Ammon's horn (tissue), 1 donor: ENCODE measurements at regions not wholly inside any gene's neighbourhood (a gene's known extent, or its start where the extent isn't known, plus 50 kb on each side); places are given as distances from the start of the nearest gene placed in this dataset.
"Not testable (repeated sequence)": the region's sequence is repeated elsewhere in the genome, so short reads cannot be mapped to it uniquely, and the experiment has no call there.

Source experiments
- DNase-seq: peaks from one replicate; pipeline ENCODE4 v3.0.0-alpha.2; 2016; ENCODE audit warnings: low spot score

DNA sequence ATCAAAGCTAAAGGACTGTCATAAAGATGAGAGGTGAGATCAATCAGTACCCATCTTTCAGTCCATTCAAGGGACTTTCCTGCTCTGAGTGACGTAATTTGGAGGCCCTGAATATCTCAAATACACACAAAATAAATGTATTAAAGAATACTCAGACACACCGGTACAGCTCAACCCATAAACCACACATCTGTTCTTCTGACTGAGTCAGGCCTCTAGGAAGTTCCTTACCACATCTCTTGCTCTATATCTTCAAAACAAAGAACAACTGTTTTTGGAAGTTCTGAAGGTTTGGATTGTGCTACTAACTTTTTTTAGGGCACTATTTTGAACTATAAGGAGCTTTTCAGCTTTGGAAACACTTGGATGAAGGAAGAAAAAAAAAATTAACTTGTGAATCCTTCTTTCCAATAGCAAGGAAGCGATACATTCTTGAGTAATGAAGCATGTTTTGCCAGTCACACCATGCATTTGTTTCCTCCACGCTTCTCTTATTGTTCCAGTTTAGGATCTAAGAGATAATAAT, 866.5 kb upstream of the VRK2 start:
- DNase-seq = no peak

DNA sequence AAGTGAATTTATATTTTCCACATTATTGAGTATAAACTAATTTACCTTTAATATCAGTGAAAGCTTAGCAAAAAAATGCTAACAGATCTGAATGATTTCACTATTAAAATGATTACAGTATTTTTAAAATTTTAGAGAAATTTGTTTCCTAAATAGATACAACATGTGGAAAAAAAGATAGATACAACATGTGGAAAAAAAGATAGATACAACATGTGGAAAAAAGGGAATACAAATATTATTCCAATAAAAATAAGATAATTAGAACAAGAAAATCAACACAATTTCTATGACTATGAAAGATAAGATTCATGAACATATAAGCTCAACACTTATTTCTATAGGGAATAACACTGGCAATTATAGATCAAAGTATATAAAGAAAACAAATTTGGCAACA, 865.9 kb upstream of the VRK2 start:
- no peak for DNase-seq

DNA sequence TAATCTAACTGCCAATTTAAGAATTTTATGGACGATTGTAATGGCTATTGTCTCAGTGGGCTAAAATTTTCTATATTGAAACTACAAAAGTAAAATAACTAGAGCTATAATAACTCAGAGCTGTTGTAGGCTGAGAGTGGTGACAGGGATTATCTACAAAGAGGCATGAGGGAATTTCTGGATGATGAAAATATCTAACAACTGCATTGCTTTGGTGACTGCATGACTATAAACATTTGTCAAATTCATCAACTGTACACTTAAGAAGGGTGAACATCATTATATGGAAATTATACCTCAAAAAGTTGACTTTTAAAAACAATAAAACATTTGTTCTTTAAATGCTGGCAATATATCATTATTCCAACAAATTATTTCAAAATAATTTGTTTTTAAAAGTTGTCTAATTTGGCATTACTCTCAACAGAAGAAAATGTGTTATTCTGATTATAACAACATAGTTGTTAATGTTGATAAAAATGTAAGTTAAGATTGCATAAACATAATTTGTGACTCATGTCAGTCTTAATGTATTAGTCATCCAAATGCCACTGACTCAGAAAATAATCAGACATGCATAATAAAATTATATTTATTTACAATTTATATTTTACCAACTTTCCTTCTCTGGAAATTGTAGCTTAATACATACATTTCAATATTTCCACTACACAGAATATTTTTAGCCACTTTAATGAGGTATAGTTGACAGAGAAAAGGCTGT, 865.1 kb upstream of the VRK2 start:
- DNase-seq = no peak

DNA sequence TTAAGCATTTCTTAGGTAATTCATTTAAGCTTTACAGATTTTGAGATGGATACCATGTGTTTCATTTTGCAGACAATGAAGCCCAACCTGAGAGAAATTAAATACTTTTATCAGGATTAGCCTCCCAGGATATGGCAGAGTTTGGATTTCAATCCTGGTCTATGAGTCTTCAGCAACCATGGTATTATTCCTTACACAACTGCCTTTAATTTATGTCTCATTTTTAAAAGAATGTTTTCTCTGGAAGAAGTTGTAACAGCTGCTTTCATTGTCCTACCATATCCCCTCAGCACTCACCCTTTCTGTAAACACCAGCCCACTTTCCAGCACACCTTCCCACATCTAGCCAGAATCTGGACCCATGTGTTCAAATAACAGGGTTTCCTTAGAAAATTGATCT, 863.7 kb upstream of the VRK2 start:
- no peak for DNase-seq

DNA sequence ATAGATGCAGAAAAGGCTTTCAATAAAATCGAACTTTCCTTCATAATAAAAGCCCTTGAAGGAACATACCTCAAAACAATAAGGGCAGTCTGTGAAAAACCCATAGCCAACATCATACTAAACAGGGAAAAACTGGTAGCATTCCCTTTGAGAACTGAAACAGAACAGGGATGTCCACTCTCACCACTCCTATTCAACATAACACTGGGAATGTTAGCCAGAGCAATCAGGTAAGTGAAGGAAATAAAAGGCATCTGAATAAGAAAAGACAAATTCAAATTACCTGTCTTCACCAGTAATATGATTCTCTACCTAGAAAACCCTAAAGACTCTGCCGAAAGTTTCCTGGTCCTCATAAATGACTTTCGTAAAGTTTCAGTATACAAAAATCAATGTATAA, 861.0 kb upstream of the VRK2 start:
- DNase-seq = no peak

DNA sequence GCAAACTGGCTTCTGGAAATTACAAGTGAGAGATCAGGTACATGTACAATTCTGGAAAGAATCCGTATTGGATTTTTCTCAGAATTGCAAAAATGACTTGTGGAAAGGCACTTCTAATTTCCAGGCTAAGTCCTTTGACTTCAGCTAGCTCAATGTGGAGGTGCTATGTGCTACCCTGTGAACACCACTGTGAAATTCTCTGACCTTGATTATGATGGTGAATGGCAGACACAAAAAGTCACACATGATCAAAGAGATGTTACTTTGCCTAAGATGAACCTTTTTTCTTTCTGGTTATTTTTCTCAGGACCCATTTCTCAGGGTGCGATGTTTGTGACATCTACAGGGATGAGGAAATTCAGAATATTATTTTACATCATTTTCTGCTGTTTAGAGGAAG, 856.6 kb upstream of the VRK2 start:
- no peak for DNase-seq

DNA sequence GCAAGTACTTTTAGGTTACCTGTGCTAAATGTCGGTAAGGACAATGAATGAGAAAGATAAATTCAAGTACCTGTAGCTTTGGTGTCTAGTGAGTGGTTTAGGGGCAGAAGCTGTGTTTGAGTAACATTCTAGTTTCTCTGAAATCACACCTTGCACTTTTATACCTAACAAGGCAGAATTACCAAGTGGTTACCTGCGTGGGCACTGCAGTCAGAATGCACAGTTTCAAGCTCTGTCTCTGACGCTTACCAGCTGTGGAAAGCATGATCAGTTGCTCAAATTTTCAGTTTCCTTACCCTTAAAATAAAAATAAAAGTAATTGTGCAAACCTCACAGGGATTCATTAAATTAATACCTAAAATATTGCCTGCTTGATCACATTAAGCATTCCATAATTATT, 846.9 kb upstream of the VRK2 start:
- DNase-seq = no peak

DNA sequence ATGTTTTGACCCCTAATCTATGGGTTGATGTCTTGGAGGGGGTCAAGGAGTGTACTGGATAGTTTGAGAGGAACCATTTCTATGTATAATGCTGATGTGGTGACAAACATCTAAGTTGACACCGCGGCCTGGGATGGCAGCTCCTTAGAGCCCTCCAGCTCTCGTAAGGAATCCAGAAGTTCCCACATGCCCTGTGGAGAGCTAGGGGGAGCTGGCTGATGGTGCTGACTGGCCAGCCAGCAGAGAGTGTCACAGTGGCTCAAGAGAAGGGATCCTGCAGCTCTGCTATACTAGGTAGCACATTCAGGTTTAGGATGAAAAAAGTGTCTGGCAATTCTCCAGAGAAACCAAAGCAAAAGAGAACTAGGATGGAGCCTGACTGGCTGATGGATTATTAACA, 842.2 kb upstream of the VRK2 start:
- no peak for DNase-seq

DNA sequence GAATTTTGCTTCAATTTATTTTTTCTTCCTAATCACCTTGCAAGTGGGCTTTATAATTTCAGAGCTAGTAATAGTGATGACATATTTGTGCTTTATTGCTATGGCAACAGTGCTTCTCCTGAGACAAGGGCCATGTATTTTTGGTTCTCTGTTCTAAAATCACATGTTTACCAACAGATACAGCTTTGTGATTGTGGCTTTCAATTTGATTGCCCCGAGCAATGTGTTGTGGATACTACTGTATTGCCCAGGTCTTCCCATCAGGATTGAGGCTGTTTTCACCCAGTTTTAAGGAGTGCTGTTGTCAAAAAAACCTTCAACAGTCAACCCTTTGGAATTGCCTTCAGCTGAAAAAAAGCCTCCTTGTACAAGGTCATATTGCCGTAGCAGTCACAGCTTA, 841.4 kb upstream of the VRK2 start:
- no peak for DNase-seq

DNA sequence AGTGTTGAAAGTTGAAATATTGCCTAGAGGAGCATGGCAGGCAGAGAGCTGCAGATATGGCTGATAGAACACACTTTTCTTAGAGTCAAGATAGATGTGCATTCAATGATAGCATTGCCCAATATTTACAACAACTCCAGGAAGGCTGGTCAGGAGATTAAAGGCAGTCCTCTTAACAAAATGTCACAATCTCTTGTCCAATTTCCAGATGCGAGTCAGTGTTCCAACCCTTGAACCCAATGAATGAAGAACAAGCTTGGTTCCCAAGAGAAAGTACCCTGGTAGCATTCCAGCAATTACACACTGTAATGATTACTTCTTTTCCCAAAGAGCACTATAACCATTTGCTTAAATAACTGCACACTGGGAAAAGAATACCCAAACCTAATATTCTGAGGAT, 839.4 kb upstream of the VRK2 start:
- DNase-seq = no peak

DNA sequence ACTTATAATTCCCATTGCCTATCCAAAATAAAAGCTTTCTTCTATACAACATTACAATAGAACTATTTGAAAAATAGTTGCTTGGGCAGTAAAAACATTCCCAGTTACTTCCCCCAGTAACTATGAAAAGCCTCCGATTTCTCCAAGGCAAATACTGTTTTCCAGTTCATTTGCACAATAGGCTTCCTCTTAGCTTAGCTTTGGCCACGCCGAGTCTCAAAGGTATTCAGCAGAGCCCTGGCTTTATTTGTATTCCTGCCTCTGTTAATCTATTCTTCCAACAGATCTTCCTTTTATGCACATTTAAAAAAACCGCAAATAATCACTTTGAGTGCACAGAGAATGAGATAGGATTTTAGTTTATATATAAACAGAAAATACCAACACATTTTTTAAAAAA, 836.8 kb upstream of the VRK2 start:
- DNase-seq = no peak

DNA sequence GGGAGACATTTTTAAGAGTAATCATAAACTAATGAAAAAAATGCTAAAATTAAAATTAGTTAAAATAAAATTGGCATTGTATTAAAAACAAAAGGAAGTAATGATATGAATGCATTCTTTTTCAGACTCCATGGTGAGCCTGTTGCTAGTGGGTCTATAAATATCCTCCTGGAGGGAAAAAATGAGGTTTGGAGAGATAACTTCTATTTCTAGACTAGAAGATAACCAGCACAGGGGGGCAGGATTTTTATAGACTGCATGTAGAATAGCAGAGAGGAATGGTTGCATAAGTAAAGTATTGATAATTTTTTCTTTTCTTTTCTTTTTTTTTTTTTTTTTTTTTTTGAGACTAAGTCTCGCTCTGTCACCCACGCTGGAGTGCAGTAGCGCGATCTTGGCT, 835.8 kb upstream of the VRK2 start:
- no peak for DNase-seq

DNA sequence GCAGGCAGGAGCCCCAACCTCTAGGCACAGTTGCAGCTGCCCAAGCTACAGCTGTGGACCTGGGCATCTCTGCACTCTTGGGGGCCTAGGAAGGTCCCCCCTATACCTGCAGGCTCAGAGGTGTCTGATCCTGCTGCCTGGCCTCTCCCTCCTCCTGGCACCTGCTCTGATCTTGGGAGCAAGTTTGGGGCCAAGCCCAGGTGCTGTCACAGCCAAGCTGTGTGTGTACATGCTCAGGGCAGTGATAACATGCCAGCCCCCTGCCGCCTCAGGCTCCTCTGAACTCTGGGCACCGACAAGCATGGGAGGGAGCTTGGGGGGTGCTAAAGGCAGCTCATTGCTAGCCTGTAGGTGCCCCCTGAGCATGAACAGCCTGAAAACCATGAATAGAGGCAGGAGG, 829.6 kb upstream of the VRK2 start:
- DNase-seq = no peak

DNA sequence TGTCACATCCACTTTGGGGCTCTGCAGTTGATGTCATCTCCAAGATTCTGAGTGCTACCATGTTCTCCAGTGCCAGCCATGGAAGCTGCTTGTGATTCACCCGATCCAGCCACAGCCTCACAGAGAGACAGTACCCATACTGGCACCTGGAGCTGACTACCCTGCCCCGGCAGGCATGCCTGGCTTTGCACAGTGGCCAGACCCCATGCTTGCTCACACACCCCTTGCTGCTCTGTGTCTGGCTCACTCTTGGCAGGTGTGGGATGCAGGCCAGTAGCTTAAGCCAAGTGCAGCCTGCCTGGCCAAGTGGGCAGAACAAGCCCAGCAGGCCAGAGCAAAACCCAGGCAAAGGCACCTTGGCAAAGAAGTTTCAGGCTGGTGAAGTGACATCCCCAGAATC, 828.4 kb upstream of the VRK2 start:
- DNase-seq = no peak

DNA sequence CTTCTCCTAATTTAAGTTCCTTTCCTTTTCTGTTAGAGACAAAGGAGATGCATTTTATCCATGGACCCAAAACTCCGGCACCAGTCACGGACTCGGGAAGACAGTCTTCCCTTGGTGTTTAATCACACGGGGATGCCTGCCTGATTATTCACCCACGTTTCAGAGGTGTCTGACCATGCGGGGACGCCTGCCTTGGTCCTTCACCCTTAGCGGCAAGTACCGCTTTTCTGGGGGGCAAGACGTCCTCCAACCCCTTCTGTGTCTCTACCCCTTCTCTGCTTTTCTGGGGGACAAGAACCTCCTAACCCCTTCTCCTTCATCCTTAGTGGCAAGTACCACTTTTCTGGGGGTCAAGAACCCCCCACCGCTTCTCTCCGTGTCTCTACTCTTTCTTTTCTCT, 816.9 kb upstream of the VRK2 start:
- not testable (repeated sequence) for DNase-seq

DNA sequence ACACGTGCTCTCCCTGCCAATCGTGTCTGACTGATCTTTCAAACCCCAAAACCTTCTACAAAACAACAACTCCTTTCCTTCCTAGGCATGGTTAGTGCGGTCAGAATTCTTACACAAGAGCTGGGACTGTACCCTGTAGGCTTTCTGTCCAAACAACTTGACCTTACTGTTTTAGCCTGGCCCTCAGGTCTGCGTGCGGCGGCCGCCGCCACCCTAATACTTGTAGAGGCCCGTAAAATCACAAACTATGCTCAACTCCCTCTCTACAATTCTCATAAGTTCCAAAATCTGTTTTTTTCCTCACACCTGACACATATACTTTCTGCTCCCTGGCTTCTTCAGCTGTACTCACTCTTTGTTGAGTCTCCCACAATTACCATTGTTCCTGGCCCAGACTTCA, 814.3 kb upstream of the VRK2 start:
- not testable (repeated sequence) for DNase-seq

DNA sequence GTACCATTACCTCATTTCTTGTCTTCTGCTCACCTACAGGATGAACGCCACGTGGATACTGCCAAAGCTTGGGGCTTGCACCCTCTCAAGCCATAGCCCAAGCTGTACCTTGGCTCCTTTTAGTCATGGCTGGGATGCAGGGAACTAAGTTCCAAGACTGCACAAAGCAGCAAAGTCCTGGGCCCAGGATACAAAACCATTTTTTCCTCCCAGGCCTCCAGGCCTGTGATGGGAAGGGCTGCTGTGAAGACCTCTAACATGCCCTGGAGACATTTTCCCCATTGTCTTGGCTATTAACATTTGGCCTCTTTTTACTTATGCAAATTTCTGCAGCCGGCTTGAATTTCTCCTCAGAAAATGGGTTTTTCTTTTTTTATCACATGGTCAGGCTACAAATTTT, 795.1 kb upstream of the VRK2 start:
- not testable (repeated sequence) for DNase-seq

DNA sequence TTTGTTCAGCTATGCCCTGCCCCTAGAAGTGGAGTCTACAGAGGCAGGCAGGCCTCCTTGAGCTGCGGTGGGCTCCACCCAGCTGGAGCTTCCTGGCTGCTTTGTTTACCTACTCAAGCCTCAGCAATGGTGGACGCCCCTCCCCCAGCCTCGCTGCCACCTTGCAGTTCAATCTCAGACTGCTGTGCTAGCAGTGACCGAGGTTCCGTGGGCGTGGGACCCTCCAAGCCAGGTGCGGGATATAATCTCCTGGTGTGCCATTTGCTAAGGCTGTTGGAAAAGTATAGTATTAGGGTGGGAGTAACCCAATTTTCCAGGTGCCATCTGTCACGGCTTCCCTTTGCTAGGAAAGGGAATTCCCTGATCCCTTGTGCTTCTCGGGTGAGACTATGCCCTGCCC, 770.2 kb upstream of the VRK2 start:
- DNase-seq = not testable (repeated sequence)

DNA sequence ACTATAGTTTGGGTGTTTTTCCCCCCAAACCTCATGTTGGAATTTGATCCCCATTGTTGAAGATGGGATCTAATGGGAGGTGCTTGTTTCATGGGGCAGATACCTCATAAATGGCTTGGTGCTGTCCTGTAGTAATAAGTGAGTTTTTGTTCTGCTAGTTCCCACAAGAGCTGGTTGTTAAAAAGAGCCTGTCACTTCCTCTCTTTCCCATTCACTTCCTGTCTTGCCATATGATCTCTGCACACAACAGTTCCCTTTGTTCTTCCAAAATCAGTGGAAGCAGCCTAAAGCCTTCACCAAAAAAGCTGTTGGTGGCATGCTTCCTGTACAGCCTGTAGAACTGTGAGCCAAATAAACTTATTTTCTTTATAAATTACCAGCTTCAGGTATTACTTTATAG, 768.2 kb upstream of the VRK2 start:
- no peak for DNase-seq

DNA sequence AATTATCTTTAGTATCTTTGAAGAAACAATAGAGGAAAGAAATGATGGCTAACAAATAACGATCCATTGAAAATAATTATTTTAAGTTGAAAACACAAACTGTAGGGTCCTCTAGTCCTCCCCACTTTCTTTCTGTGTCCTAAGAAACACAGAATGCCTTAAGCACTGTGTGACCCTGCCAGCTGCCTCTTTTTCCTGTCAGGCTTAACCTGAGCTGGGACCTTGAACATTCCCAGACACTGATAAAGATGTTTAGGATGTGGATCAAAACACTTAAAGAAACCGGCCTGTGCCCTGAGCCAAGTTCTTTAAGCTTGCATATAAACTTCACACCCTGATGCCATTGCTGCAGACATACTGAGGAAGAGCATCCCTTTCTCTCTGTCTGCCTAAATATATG, 755.4 kb upstream of the VRK2 start:
- no peak for DNase-seq

DNA sequence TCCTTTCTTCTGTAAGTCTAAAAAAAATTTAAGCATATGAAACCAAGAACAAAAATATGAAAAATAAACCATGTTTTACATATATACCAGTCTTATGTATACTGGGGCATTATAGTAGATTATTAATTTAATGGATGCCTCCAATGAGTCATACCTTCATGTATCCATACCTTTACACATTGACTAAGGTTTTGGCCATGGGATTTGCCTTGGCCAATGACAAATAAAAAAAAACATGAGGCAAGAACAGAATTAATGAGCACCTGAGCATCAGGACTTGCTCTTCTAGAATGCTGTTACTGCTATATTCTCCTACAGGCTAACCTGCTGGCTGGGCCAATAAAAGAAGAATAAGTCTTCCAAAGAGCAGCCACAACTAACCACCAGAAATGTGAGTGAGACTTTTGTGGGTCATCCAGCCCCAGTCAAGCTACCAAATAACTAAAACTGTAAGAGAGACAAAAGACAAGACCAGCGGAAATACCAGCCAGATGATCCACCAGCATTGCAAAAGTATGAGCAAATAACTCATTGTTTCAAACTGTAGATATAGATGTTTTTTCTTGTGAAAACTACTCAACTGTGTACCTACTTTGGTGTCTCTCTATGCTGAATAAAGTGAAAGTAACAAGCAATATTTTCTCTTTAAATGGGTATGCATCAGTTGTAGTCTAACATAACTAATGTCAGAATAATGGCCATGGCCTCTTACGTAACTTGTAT, 749.6 kb upstream of the VRK2 start:
- DNase-seq = no peak

DNA sequence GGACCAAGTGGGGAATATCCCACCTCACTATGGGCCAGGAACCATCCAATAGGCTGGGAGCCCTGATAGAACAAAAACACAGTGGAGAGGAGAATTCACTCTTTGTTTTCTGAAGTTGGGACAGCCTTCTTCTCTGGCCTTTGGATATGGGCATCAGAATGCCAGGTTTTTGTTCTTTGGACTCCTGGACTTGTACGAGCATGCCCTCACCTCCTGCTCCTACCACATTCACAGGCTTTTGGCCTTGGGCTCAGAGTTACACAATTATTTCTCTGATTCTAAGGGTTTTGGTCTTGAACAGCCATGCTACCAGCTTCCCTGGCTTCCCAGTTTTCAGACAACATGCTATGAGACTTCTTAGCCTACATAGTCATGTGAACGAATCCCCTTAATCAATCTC, 732.9 kb upstream of the VRK2 start:
- no peak for DNase-seq

DNA sequence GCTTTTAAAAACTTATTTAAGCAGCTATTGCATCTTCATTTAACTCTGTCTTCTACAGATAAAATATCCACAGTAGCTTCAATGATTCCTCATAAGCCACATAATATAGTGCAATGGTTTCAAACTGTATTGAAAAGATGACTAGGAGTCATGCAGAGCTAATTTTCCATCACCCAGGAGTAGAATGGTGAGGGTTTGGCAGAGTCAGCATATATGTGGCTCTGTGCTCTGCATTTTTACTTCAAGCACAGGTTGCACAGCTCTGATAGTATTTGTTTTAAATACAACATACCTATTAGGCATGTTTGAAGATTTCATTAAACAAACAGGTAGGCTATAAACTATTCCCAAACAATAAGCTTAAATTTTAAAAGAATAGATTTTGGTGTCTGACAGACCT, 731.9 kb upstream of the VRK2 start:
- DNase-seq = no peak

DNA sequence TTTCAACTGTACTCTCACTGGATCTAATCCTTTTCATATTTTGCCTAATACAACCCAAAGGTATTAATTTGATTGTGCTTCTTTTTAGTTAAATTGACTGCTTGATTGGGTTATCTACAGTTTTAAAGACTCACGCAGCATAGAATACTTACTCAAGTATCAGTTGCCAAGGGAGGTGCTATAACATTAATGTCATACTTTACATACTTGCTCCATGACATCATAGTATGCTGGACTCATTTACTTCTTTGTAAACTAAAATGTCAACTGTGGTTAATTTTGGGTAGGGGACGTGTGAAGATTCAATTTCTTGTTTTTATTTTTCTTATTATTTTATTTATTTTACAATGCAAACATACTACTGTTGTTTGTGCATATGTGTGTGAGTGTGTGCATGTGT, 716.2 kb upstream of the VRK2 start:
- no peak for DNase-seq
